Osteoblast (primary cell): ENCODE measurements at regions not wholly inside any gene's neighbourhood (a gene's known extent, or its start where the extent isn't known, plus 50 kb on each side); places are given as distances from the start of the nearest gene placed in this dataset.

ENCODE experiments used
- DNase-seq: peaks from one replicate; pipeline ENCODE4 v3.0.0; 2011; ENCODE audit warnings: low spot score, mixed read lengths; ENCODE audit not compliant: insufficient read length; ENCODE audit errors: missing footprints
- H2AFZ ChIP-seq: 2 replicates; pipeline ENCODE4 v1.6.0; 2011; ENCODE audit warnings: mild to moderate bottlenecking, low read length
- H3K27ac ChIP-seq: 2 replicates; pipeline ENCODE4 v1.5.1; 2011; ENCODE audit warnings: mild to moderate bottlenecking, low read depth, low read length, moderate library complexity
- H3K27me3 ChIP-seq: 2 replicates; pipeline ENCODE4 v1.6.0; 2012; ENCODE audit warnings: mild to moderate bottlenecking, control low read depth, inconsistent platforms, low read length, moderate library complexity; ENCODE audit not compliant: insufficient read depth
- H3K36me3 ChIP-seq: 2 replicates; pipeline ENCODE4 v1.5.1; 2011; ENCODE audit warnings: mild to moderate bottlenecking, low read length, control low read depth, moderate library complexity; ENCODE audit not compliant: insufficient read depth
- H3K4me1 ChIP-seq: 2 replicates; pipeline ENCODE4 v1.5.1; 2011; ENCODE audit warnings: mild to moderate bottlenecking, low read length, control low read depth, moderate library complexity; ENCODE audit not compliant: insufficient read depth
- H3K4me2 ChIP-seq: 2 replicates; pipeline ENCODE4 v1.6.0; 2011; ENCODE audit warnings: mild to moderate bottlenecking, low read length; ENCODE audit not compliant: insufficient read depth
- H3K4me3 ChIP-seq: fragments of 200-600 bp; sonication (generic); 3 replicates; pipeline ENCODE4 v1.5.1; 2012; ENCODE audit warnings: mild to moderate bottlenecking, low read length, inconsistent platforms; ENCODE audit not compliant: insufficient read depth
- H3K79me2 ChIP-seq: 2 replicates; pipeline ENCODE4 v1.6.0; 2012; ENCODE audit warnings: mild to moderate bottlenecking, low read length, control low read depth, inconsistent platforms; ENCODE audit not compliant: insufficient read depth
- H3K9me3 ChIP-seq: 2 replicates; pipeline ENCODE4 v1.5.1; 2011; ENCODE audit warnings: low read depth, low read length, control low read depth
- H4K20me1 ChIP-seq: 2 replicates; pipeline ENCODE4 v1.6.0; 2012; ENCODE audit warnings: mild to moderate bottlenecking, low read length, control low read depth; ENCODE audit not compliant: insufficient read depth
- TF ChIP-seq, protein P1 (sequence below): IDR thresholded peaks from 2 replicates; pipeline ENCODE4 v1.5.1; 2011; ENCODE audit warnings: mild to moderate bottlenecking, low read depth, low read length, moderate library complexity; ENCODE audit errors: extremely low read depth

GRCh38 chr6:104612541-104612940, 247.2 kb downstream of the HACE1 start:
- no peak for DNase-seq
- Histone ChIP-seq H3K4me2 (no peak overlapping the region), H3K27me3 (no peaks in the 10 kb centered on the region), H4K20me1 (no peaks in the 10 kb centered on the region), H3K4me1 (no peaks in the 10 kb centered on the region), H3K36me3 (no peaks in the 10 kb centered on the region), H3K79me2 (no peaks in the 10 kb centered on the region), H3K27ac (no peak overlapping the region), H2AFZ (no peak overlapping the region), H3K9me3 (no peaks in the 10 kb centered on the region), H3K4me3 (no peak overlapping the region)
- TF ChIP-seq, protein P1, sequence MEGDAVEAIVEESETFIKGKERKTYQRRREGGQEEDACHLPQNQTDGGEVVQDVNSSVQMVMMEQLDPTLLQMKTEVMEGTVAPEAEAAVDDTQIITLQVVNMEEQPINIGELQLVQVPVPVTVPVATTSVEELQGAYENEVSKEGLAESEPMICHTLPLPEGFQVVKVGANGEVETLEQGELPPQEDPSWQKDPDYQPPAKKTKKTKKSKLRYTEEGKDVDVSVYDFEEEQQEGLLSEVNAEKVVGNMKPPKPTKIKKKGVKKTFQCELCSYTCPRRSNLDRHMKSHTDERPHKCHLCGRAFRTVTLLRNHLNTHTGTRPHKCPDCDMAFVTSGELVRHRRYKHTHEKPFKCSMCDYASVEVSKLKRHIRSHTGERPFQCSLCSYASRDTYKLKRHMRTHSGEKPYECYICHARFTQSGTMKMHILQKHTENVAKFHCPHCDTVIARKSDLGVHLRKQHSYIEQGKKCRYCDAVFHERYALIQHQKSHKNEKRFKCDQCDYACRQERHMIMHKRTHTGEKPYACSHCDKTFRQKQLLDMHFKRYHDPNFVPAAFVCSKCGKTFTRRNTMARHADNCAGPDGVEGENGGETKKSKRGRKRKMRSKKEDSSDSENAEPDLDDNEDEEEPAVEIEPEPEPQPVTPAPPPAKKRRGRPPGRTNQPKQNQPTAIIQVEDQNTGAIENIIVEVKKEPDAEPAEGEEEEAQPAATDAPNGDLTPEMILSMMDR: no peak

DNA sequence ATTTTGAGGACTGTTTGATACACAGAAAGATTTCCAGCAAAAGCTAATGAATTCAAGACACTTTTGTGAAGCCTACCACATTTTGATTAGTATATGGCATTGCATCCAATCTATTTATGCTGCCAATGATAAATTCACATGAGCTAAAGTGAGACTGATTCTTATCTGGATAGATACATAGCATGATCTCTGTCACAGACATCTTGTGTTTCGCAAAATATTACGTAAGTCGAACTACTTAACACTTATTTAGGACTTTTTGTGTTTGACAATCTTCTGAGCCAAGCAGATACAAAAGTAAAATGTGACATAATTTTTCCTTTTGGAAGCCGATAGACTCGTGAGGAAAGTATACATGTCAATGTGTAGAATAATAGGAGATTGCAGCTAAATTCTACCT, 251.6 kb downstream of the HACE1 start:
- no peak for DNase-seq
- H3K4me2 ChIP-seq: no peak overlapping the region
- no peaks in the 10 kb centered on the region for H3K9me3 ChIP-seq
- no peaks in the 10 kb centered on the region for H3K79me2 ChIP-seq
- H3K36me3 ChIP-seq: no peaks in the 10 kb centered on the region
- H3K4me3 ChIP-seq: no peak overlapping the region
- no peak overlapping the region for H3K27ac ChIP-seq
- H3K4me1 ChIP-seq: no peaks in the 10 kb centered on the region
- no peaks in the 10 kb centered on the region for H4K20me1 ChIP-seq
- TF ChIP-seq, protein P1: no peak
- no peaks in the 10 kb centered on the region for H3K27me3 ChIP-seq
- no peak overlapping the region for H2AFZ ChIP-seq

GRCh38 chr6:104607501-104607900, 252.2 kb downstream of the HACE1 start:
- no peaks in the 10 kb centered on the region for H3K27me3 ChIP-seq
- TF ChIP-seq, protein P1: no peak
- no peaks in the 10 kb centered on the region for H3K9me3 ChIP-seq
- no peak overlapping the region for H3K4me2 ChIP-seq
- no peak overlapping the region for H2AFZ ChIP-seq
- H4K20me1 ChIP-seq: no peaks in the 10 kb centered on the region
- no peaks in the 10 kb centered on the region for H3K79me2 ChIP-seq
- no peak overlapping the region for H3K27ac ChIP-seq
- no peaks in the 10 kb centered on the region for H3K36me3 ChIP-seq
- H3K4me3 ChIP-seq: no peak overlapping the region
- DNase-seq: no peak
- no peaks in the 10 kb centered on the region for H3K4me1 ChIP-seq

DNA sequence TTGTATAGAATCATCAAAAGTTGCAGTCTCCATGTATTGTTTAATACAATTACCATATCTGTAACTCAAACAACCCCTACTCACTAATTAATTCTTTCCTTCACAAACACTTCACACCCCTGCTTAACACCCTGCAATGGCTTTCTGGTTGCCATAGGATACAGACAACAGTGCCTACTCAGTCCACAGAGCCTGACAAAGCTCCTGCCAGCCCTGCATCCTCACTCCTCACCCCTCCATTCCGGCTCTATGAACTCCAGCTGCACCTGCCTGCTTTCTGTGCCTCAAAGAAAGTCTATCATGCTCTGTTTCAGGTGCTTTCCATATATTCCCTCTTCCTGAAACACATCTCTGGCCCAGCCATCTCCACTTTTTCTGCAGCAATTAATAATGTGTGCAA, 253.4 kb downstream of the HACE1 start:
- Histone ChIP-seq H3K4me3 (no peak overlapping the region), H3K27me3 (no peaks in the 10 kb centered on the region), H3K79me2 (no peaks in the 10 kb centered on the region), H3K4me2 (no peak overlapping the region), H3K4me1 (no peaks in the 10 kb centered on the region), H3K27ac (no peak overlapping the region), H3K36me3 (no peaks in the 10 kb centered on the region), H3K9me3 (no peaks in the 10 kb centered on the region), H2AFZ (no peak overlapping the region), H4K20me1 (no peaks in the 10 kb centered on the region)
- TF ChIP-seq, protein P1: no peak
- no peak for DNase-seq
